Mononuclear cell (primary cell): ENCODE measurements at regions not wholly inside any gene's neighbourhood (a gene's known extent, or its start where the extent isn't known, plus 50 kb on each side); places are given as distances from the start of the nearest gene placed in this dataset.

Experiments used
- H3K27me3 ChIP-seq: 2 replicates; pipeline ENCODE4 v1.6.0; 2011; ENCODE audit warnings: low read length, control low read depth; ENCODE audit not compliant: insufficient read depth
- H3K4me1 ChIP-seq: 2 replicates; pipeline ENCODE4 v1.5.1; 2011; ENCODE audit warnings: mild to moderate bottlenecking, low read length, control low read depth; ENCODE audit not compliant: insufficient read depth
- H3K4me3 ChIP-seq: 2 replicates; pipeline ENCODE4 v1.5.1; 2011; ENCODE audit warnings: mild to moderate bottlenecking, low read length, moderate library complexity
- H3K9me3 ChIP-seq: 2 replicates; pipeline ENCODE4 v1.5.1; 2011; ENCODE audit warnings: low read depth, mild to moderate bottlenecking, control low read depth, low read length

DNA sequence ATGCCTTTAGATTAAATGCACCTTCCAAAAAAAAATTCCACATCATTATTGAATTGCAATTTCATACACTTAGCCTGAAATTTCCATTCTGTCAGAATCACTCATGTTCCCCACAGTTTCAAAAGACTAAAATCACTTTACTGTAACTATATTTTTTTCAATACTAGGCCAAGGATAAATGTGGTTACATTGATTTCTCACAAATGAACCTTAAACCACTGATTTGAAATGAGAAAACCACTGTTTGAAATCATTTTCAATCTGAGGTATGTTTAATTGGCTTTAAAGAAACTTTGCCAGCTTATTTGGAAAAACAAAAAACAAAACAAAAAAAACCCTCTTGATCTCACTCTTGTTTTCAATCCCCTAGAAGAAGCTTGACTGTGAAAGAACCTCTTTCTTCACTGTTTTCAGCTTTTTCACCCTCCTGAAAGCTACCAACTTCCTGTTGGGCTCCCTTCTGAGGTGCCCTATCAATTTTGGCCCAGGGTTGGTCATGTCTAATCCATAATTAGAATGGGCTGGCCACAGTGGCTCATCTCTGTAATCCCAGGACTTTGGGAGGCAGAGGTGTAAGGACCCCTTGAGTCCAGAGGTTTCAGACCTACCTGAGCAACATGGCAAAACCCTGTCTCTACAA, 242.5 kb downstream of the ADGRG6 start:
- H3K9me3 ChIP-seq = no peaks in the 10 kb centered on the region
- no peaks in the 10 kb centered on the region for H3K27me3 ChIP-seq
- H3K4me3 ChIP-seq = no peak overlapping the region
- peaks cover 4% of the 10 kb centered on the region for H3K4me1 ChIP-seq

DNA sequence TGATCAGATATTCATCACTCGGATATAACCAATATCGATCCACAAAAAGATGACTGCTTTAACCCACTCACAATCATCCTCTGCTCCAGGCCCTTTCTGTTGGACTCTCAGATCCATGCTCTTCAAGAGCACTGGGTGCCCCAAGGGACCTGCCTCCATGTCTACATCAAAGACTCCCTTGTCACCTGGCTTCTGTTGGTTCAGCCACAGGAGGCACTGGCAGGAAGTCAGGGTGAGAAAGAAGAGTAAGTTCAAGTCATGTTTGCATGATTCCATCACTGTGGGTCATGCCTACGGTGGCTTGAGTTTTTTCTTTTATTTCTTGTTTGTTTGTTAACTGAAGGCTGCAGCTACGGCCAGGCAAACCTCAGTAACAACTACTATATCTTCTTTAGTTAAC, 243.3 kb downstream of the ADGRG6 start:
- no peak overlapping the region for H3K4me3 ChIP-seq
- no peaks in the 10 kb centered on the region for H3K27me3 ChIP-seq
- no peaks in the 10 kb centered on the region for H3K9me3 ChIP-seq
- H3K4me1 ChIP-seq = peaks cover 6% of the 10 kb centered on the region

- Histone ChIP-seq H3K9me3 (no peaks in the 10 kb centered on the region), H3K4me3 (no peak overlapping the region), H3K4me1 (peaks cover 6% of the 10 kb centered on the region), H3K27me3 (no peaks in the 10 kb centered on the region)
Observed at GRCh38 chr6:142548566-142548965, 246.8 kb downstream of the ADGRG6 start.

DNA sequence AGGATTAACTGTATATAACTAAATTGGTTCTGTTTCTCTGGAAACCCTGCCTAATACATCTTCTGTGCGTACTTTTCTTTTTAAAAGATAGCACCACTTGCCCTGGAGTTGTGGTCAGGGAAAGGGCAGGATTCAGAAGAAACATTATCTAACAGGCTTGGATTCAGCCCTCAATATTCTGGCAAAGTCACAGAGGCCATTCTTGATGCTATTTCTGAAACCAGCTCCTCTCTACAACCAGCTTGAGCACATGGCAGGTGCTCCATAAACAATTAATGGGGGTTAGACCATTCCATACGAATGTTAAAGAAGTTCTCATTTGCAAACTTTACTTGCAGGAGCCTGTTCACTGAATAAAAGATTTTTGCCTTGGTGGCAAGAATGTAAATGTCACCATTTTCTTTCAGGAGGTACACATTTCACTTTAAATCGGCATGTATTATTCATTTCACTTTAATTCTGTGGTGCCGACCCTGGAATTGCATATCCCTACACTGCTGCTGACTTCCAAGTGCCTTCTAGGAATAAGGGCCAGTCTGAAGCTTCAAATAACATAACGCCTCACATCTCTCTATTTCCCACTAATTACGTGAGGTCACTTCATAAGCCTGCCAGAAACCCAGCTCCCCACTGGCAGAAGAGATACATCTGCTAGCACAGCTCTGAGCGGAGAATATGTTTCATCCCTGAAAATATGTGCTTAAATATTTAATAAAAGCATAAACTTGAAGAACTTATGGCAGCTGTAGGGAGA, 248.7 kb downstream of the ADGRG6 start:
- Histone ChIP-seq H3K4me3 (no peak overlapping the region), H3K4me1 (peaks cover 3% of the 10 kb centered on the region), H3K27me3 (no peaks in the 10 kb centered on the region)

GRCh38 chr6:142551274-142551811, 249.5 kb downstream of the ADGRG6 start:
- H3K9me3 ChIP-seq = no peaks in the 10 kb centered on the region
- H3K4me3 ChIP-seq = no peak overlapping the region
- peaks cover 3% of the 10 kb centered on the region for H3K4me1 ChIP-seq
- no peaks in the 10 kb centered on the region for H3K27me3 ChIP-seq

More for the DNA sequence above, 248.7 kb downstream of the ADGRG6 start:
- H3K9me3 ChIP-seq = no peaks in the 10 kb centered on the region

- H3K27me3 ChIP-seq = no peaks in the 10 kb centered on the region
- H3K4me1 ChIP-seq = peaks cover 4% of the 10 kb centered on the region
- no peak overlapping the region for H3K4me3 ChIP-seq
- no peaks in the 10 kb centered on the region for H3K9me3 ChIP-seq
Observed at GRCh38 chr6:142558786-142559185, 257.0 kb downstream of the ADGRG6 start.

GRCh38 chr6:142561511-142562265, 259.9 kb downstream of the ADGRG6 start:
- Histone ChIP-seq H3K9me3 (no peaks in the 10 kb centered on the region), H3K4me3 (no peak overlapping the region), H3K27me3 (no peaks in the 10 kb centered on the region), H3K4me1 (peaks cover 4% of the 10 kb centered on the region)

- Histone ChIP-seq H3K4me1 (peaks cover 4% of the 10 kb centered on the region), H3K4me3 (no peak overlapping the region), H3K27me3 (no peaks in the 10 kb centered on the region), H3K9me3 (no peaks in the 10 kb centered on the region)
Observed at GRCh38 chr6:142562865-142563264, 261.1 kb downstream of the ADGRG6 start.

- H3K4me3 ChIP-seq = no peak overlapping the region
- no peaks in the 10 kb centered on the region for H3K4me1 ChIP-seq
- H3K9me3 ChIP-seq = no peaks in the 10 kb centered on the region
- H3K27me3 ChIP-seq = peaks cover under 1% of the 10 kb centered on the region
Observed at GRCh38 chr6:142566628-142567396, 265.0 kb downstream of the ADGRG6 start.

GRCh38 chr6:142567461-142567860, 265.7 kb downstream of the ADGRG6 start:
- H3K27me3 ChIP-seq = peaks cover 3% of the 10 kb centered on the region
- no peak overlapping the region for H3K4me3 ChIP-seq
- H3K4me1 ChIP-seq = no peaks in the 10 kb centered on the region
- H3K9me3 ChIP-seq = no peaks in the 10 kb centered on the region

- no peaks in the 10 kb centered on the region for H3K4me1 ChIP-seq
- H3K4me3 ChIP-seq = no peak overlapping the region
- peaks cover 3% of the 10 kb centered on the region for H3K27me3 ChIP-seq
- H3K9me3 ChIP-seq = no peaks in the 10 kb centered on the region
Observed at GRCh38 chr6:142568857-142569597, 267.2 kb downstream of the ADGRG6 start.

DNA sequence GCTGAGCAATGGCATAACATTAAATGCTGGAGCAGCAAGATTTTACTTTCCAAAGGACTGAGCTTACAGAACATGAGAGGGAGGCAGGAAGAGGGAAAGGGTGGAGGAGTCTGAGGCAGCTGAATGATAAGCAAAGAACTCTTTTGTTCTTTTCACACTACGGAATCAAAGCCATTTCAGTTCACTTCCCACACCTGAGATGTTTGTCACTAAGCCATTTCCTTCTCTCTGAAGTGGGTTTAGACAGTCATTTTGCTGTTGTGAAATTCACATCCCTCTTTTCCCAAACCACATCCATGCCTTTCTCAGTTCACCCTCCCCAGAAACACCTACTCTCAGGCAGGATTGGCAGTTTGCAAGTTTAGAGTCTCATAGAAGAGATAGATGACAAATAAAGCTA, 267.9 kb downstream of the ADGRG6 start:
- no peaks in the 10 kb centered on the region for H3K9me3 ChIP-seq
- no peak overlapping the region for H3K4me3 ChIP-seq
- H3K27me3 ChIP-seq = peaks cover 3% of the 10 kb centered on the region
- H3K4me1 ChIP-seq = no peaks in the 10 kb centered on the region

GRCh38 chr6:142570221-142570671, 268.4 kb downstream of the ADGRG6 start:
- Histone ChIP-seq H3K4me3 (no peak overlapping the region), H3K27me3 (peaks cover 3% of the 10 kb centered on the region), H3K9me3 (no peaks in the 10 kb centered on the region), H3K4me1 (no peaks in the 10 kb centered on the region)

- no peaks in the 10 kb centered on the region for H3K4me1 ChIP-seq
- no peaks in the 10 kb centered on the region for H3K9me3 ChIP-seq
- no peaks in the 10 kb centered on the region for H3K27me3 ChIP-seq
- H3K4me3 ChIP-seq = no peak overlapping the region
Observed at GRCh38 chr6:142592876-142593275, 291.1 kb downstream of the ADGRG6 start.
